Upper lobe of left lung (tissue), 4 donors: ENCODE measurements at regions not wholly inside any gene's neighbourhood (a gene's known extent, or its start where the extent isn't known, plus 50 kb on each side); places are given as distances from the start of the nearest gene placed in this dataset.

Experiments used
- EP300 ChIP-seq, 4 donors: sonication (generic); formaldehyde crosslinking; IDR thresholded peaks; one replicate each; pipeline ENCODE4 v1.5.1; 2017; ENCODE audit warnings: antibody characterized with exemption in 4 of 4, control low read depth in 2 of 4
- POLR2A ChIP-seq, 4 donors: fragments of 450-650 bp; IDR thresholded peaks; one replicate each; pipeline ENCODE4 v1.5.1; 2016 to 2017; ENCODE audit warnings: antibody characterized with exemption in 4 of 4, mild to moderate bottlenecking in 2 of 4
- TF ChIP-seq, protein P1 (sequence below), 6 experiments: fragments of 450-650 bp in 4 of 6; fragments of 200-600 bp in 2 of 6; sonication (generic) in 2 of 6; IDR thresholded peaks; one replicate each; pipeline ENCODE4 v1.5.1; 2016 to 2019; ENCODE audit warnings: antibody characterized with exemption in 6 of 6

DNA sequence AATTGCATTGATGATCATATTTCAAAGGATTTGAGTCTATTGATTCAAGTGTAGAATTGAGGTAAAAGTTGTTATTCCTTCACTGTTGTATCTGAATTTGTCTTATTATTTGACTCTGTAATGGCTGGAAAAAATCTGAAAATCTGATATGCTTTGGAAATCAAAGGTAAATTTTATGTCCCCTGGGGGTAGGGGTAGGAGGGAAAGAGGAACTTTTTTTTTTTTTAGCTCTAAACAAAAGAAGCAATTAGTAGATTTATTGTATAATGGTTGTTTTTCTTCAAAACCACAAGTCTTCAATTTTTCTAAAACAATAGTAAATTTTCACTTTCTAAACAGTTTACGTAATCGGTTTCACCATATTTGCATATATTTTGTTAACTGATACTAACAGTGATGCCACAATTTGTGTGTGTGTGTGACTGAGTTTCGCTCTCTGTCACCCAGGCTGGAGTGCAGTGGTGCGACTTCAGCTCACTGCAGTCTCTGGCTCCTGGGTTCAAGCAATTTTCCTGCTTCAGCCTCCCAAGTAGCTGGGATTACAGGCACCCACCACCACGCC lies 91.7 kb upstream of the GOLGA6L4 start:
- TF ChIP-seq EP300 (IDR thresholded peaks at IDR 0.05) = no peak
- TF ChIP-seq, protein P1, sequence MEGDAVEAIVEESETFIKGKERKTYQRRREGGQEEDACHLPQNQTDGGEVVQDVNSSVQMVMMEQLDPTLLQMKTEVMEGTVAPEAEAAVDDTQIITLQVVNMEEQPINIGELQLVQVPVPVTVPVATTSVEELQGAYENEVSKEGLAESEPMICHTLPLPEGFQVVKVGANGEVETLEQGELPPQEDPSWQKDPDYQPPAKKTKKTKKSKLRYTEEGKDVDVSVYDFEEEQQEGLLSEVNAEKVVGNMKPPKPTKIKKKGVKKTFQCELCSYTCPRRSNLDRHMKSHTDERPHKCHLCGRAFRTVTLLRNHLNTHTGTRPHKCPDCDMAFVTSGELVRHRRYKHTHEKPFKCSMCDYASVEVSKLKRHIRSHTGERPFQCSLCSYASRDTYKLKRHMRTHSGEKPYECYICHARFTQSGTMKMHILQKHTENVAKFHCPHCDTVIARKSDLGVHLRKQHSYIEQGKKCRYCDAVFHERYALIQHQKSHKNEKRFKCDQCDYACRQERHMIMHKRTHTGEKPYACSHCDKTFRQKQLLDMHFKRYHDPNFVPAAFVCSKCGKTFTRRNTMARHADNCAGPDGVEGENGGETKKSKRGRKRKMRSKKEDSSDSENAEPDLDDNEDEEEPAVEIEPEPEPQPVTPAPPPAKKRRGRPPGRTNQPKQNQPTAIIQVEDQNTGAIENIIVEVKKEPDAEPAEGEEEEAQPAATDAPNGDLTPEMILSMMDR (IDR thresholded peaks at IDR 0.05) = no peak
- TF ChIP-seq POLR2A (IDR thresholded peaks at IDR 0.05) = no peak
